Heart left ventricle (tissue), 13 donors: ENCODE measurements at regions not wholly inside any gene's neighbourhood (a gene's known extent, or its start where the extent isn't known, plus 50 kb on each side); places are given as distances from the start of the nearest gene placed in this dataset.

Experiments used
- POLR2A ChIP-seq, 2 donors: fragments of 450-650 bp; IDR thresholded peaks; one replicate each; pipeline ENCODE4 v1.6.1; 2017; ENCODE audit warnings: antibody characterized with exemption in 2 of 2, mild to moderate bottlenecking in 2 of 2, moderate library complexity in 2 of 2
- TF ChIP-seq, protein P1 (sequence below), 12 donors: fragments of 200-600 bp; sonication (generic) in 4 of 12; IDR thresholded peaks; one replicate each; pipeline versions ENCODE4 v1.5.0 to v1.8.0; 2018 to 2022; ENCODE audit warnings: antibody characterized with exemption in 12 of 12, mild to moderate bottlenecking in 5 of 12
- donor health status: ischemic (EF 13 %, LVEDD 7.1; RV severe dilation, severe dysfunction).
- donor health status: DM: no; HTN: yes; CAD: no.
- donor health status: DM: no; HTN: no; CAD: no.
- donor health status: ischemic (EF 25% LVEDD 6.9; RV normal size, moderate dysfunction).
- donor health status: ischemic (EF 25% LVEDD 5.7; RV mildly dilated, moderate dysfunction).
- donor health status: ischemic (EF 35%, LVEDD 5.7; RV mildly dilated, moderate dysfunction).
- donor health status: nonischemic (EF 11% LVEDD 7.7; RV severe dilation, severe dysfunction).
- donor health status: DM: yes; HTN: yes; CAD: no.
- donor health status: PGD.
- donor health status: ischemic (EF 29% LVEDD 5.4; RV normal size, mild dysfunction).
- donor health status: nonischemic (EF 23%, LVEDD 6.1; RV moderate dilation, normal function).

DNA sequence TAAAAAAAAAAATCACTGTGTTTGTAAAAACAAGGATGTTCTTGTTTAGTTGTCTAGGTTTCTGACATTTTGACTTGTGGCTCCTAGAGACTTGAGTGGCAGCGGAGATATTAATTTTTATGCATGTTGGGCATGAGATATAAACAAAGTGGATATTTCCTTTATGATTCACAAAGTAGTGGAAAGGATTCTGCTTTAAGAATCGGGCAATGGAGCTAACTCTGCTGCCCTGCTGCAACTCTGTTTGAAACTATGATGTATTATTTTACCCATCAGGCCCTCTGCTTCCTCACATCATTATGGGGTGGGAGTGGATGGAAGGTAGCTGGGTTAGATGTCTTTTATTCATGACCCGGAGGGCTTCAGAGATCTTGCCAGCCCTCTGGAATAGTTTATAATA, 94.1 kb upstream of the CD180 start:
- TF ChIP-seq, protein P1, sequence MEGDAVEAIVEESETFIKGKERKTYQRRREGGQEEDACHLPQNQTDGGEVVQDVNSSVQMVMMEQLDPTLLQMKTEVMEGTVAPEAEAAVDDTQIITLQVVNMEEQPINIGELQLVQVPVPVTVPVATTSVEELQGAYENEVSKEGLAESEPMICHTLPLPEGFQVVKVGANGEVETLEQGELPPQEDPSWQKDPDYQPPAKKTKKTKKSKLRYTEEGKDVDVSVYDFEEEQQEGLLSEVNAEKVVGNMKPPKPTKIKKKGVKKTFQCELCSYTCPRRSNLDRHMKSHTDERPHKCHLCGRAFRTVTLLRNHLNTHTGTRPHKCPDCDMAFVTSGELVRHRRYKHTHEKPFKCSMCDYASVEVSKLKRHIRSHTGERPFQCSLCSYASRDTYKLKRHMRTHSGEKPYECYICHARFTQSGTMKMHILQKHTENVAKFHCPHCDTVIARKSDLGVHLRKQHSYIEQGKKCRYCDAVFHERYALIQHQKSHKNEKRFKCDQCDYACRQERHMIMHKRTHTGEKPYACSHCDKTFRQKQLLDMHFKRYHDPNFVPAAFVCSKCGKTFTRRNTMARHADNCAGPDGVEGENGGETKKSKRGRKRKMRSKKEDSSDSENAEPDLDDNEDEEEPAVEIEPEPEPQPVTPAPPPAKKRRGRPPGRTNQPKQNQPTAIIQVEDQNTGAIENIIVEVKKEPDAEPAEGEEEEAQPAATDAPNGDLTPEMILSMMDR (IDR thresholded peaks at IDR 0.05): no peak
- TF ChIP-seq POLR2A (IDR thresholded peaks at IDR 0.05): no peak
